ENCODE measurements at regions not wholly inside any gene's neighbourhood (a gene's known extent, or its start where the extent isn't known, plus 50 kb on each side); places are given as distances from the start of the nearest gene placed in this dataset.

GRCh38 chr6:23647045-23647444 is 479.0 kb upstream of the NRSN1 start:
- TF ChIP-seq CTCF (IDR thresholded peaks at IDR 0.05; ENCODE audit: poor library complexity): no peak
- TF ChIP-seq EZH2phosphoT487 (IDR thresholded peaks at IDR 0.05; ENCODE audit: low read depth, severe bottlenecking, unreplicated experiment): no peak
- TF ChIP-seq EZH2 (IDR thresholded peaks at IDR 0.05; ENCODE audit: borderline replicate concordance): no peak
